OCI-LY3 (cell line): ENCODE measurements at regions not wholly inside any gene's neighbourhood (a gene's known extent, or its start where the extent isn't known, plus 50 kb on each side); places are given as distances from the start of the nearest gene placed in this dataset.

Experiments used
- H2AFZ ChIP-seq: fragments of 200-600, 300-600 bp; shearing (Covaris generic); 2 replicates; pipeline ENCODE4 v1.6.0; 2014; ENCODE audit warnings: antibody characterized with exemption, low read depth, low read length
- H3K27ac ChIP-seq: fragments of 200-600, 300-600 bp; sonication (generic); 2 replicates; pipeline ENCODE4 v1.5.1; 2014; ENCODE audit warnings: mild to moderate bottlenecking, low read length, moderate library complexity, mixed read lengths
- H3K27me3 ChIP-seq: fragments of 200-600, 300-600 bp; sonication (generic); 2 replicates; pipeline ENCODE4 v1.6.1; 2014; ENCODE audit warnings: low read depth, low read length, mixed read lengths
- H3K36me3 ChIP-seq: fragments of 200-600, 300-600 bp; sonication (generic); replicated peaks from 2 replicates; pipeline ENCODE3; 2014; ENCODE audit warnings: low read depth, low read length, mixed read lengths
- H3K4me1 ChIP-seq: fragments of 300-600, 200-600 bp; sonication (generic); 2 replicates; pipeline ENCODE4 v1.6.1; 2014; ENCODE audit warnings: low read length, mixed read lengths
- H3K4me2 ChIP-seq: fragments of 200-600, 300-600 bp; sonication (generic); 2 replicates; pipeline ENCODE4 v1.6.1; 2014; ENCODE audit warnings: low read length, mixed read lengths
- H3K4me3 ChIP-seq: fragments of 300-600, 200-600 bp; sonication (generic); 2 replicates; pipeline ENCODE4 v1.5.1; 2014; ENCODE audit warnings: antibody characterized with exemption, mild to moderate bottlenecking, low read length, moderate library complexity
- H3K79me2 ChIP-seq: fragments of 300-600, 200-600 bp; shearing (Covaris generic); 2 replicates; pipeline ENCODE4 v1.6.1; 2014; ENCODE audit warnings: mild to moderate bottlenecking, low read length, mixed read lengths
- H3K9ac ChIP-seq: fragments of 300-600, 200-600 bp; shearing (Covaris generic); 2 replicates; pipeline ENCODE4 v1.6.0; 2014; ENCODE audit warnings: mild to moderate bottlenecking, low read length, moderate library complexity
- H3K9me3 ChIP-seq: fragments of 200-600, 300-600 bp; shearing (Covaris generic); 2 replicates; pipeline ENCODE4 v1.6.1; 2014; ENCODE audit warnings: low read length, mixed read lengths; ENCODE audit not compliant: insufficient read depth
- H4K20me1 ChIP-seq: fragments of 200-600, 300-600 bp; sonication (generic); 2 replicates; pipeline ENCODE4 v1.6.1; 2016; ENCODE audit warnings: low read length, mixed read lengths; ENCODE audit not compliant: insufficient read depth
- EZH2phosphoT487 ChIP-seq: fragments of 200-600 bp; shearing (Covaris generic); IDR thresholded peaks from 2 replicates; pipeline ENCODE4 v1.6.1; 2018; ENCODE audit warnings: antibody characterized with exemption, mixed run types, low read depth
- TF ChIP-seq, protein P1 (sequence below): fragments of 200-600, 300-600 bp; sonication (generic); IDR thresholded peaks from 2 replicates; pipeline ENCODE4 v1.5.1; 2014; ENCODE audit warnings: antibody characterized with exemption, low read length, low read depth

DNA sequence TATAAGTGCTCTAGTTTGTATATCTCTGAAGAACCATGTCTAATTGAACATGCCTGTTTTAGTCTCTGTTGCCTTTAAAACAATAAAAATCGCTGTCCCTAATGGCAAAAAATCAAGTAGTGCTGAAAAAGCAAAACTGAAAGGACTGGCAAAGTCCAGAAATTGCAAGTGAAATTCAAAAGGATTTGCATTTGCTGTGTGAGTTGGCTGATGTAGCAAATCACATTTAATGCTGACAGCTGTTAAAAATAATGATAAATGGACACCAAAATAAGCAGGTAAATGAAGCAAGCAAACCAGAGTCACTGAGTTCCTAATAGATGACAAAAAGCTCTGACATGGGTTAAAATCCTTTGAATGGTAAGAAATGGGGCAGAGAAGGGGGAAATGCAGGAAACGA is 874.1 kb downstream of the GRM8 start:
- H3K4me2 ChIP-seq, result peak overlapping the region; percentile 20; the same call in 1 of the 2 replicates
- no peaks in the 10 kb centered on the region for H3K27me3 ChIP-seq
- no peak overlapping the region for H3K9ac ChIP-seq
- no peaks in the 10 kb centered on the region for H3K4me1 ChIP-seq
- no peaks in the 10 kb centered on the region for H3K36me3 ChIP-seq
- no peaks in the 10 kb centered on the region for H3K9me3 ChIP-seq
- no peak overlapping the region for H3K4me3 ChIP-seq
- H4K20me1 ChIP-seq, result no peaks in the 10 kb centered on the region
- H3K79me2 ChIP-seq, result no peaks in the 10 kb centered on the region
- TF ChIP-seq EZH2phosphoT487, result no peak
- no peak overlapping the region for H2AFZ ChIP-seq
- H3K27ac ChIP-seq, result no peak overlapping the region

DNA sequence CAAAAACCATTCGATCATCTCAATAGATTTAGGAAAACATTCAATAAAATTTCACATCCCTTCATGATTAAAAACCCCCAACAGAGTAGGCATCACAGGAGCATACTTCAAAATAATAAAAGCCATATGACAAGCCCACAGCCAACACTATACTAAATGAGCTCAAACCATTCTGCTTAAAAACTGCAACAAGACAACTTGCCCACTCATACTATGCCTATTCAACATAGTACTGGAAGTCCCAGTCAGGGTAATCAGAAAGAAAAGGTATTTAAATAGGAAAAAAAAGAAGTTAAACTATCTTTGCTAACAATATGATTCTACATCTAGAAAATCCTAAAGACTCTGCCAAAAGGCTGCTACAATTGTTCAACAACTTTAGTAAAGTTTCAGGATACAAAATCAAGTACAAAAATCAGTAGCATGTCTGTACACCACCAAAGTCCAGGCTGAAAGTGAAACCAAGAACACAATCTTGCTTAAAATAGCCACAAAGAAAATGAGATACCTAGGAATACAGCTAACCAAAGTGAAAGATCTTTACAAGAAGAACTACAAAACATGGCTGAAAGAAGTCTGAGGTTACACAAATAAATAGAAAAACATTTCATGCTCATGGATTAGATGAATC is 882.6 kb downstream of the GRM8 start:
- H3K27ac ChIP-seq, result no peak overlapping the region
- no peaks in the 10 kb centered on the region for H3K36me3 ChIP-seq
- no peaks in the 10 kb centered on the region for H3K4me1 ChIP-seq
- H2AFZ ChIP-seq, result no peak overlapping the region
- no peaks in the 10 kb centered on the region for H3K79me2 ChIP-seq
- H3K4me3 ChIP-seq, result no peak overlapping the region
- no peaks in the 10 kb centered on the region for H3K27me3 ChIP-seq
- TF ChIP-seq, protein P1, sequence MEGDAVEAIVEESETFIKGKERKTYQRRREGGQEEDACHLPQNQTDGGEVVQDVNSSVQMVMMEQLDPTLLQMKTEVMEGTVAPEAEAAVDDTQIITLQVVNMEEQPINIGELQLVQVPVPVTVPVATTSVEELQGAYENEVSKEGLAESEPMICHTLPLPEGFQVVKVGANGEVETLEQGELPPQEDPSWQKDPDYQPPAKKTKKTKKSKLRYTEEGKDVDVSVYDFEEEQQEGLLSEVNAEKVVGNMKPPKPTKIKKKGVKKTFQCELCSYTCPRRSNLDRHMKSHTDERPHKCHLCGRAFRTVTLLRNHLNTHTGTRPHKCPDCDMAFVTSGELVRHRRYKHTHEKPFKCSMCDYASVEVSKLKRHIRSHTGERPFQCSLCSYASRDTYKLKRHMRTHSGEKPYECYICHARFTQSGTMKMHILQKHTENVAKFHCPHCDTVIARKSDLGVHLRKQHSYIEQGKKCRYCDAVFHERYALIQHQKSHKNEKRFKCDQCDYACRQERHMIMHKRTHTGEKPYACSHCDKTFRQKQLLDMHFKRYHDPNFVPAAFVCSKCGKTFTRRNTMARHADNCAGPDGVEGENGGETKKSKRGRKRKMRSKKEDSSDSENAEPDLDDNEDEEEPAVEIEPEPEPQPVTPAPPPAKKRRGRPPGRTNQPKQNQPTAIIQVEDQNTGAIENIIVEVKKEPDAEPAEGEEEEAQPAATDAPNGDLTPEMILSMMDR, result no peak
- TF ChIP-seq EZH2phosphoT487, result no peak
- no peak overlapping the region for H3K9ac ChIP-seq
- H3K9me3 ChIP-seq, result no peaks in the 10 kb centered on the region
- H3K4me2 ChIP-seq, result 0 out of 2 replicates have a peak overlapping the region, but pooled peaks have one; percentile 16
- no peaks in the 10 kb centered on the region for H4K20me1 ChIP-seq

DNA sequence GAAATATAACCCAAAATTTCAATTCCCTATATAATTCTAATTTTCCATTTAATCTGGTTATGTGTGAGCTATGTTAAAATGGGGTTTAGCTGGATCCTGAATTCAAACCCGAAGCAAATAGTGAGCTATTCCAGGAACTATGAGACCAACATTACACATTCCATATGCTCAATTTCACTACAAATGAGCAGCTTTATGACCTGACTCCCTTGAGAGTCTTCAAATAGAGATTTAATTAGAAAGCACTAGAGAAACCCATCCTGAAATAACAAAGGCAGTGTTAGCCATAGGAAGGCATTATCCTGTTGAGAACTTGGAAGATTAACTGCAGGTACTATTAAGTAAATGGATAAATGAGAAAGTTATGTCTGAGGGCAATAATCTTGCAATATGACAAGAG is 890.0 kb downstream of the GRM8 start:
- Histone ChIP-seq H3K9me3 (no peaks in the 10 kb centered on the region), H3K9ac (no peak overlapping the region), H3K79me2 (no peaks in the 10 kb centered on the region), H3K4me3 (no peak overlapping the region), H3K27ac (no peak overlapping the region), H3K4me2 (no peak overlapping the region), H3K36me3 (no peaks in the 10 kb centered on the region), H3K4me1 (no peaks in the 10 kb centered on the region), H4K20me1 (no peaks in the 10 kb centered on the region), H2AFZ (no peak overlapping the region), H3K27me3 (no peaks in the 10 kb centered on the region)
- TF ChIP-seq, protein P1, result no peak
- TF ChIP-seq EZH2phosphoT487, result no peak

DNA sequence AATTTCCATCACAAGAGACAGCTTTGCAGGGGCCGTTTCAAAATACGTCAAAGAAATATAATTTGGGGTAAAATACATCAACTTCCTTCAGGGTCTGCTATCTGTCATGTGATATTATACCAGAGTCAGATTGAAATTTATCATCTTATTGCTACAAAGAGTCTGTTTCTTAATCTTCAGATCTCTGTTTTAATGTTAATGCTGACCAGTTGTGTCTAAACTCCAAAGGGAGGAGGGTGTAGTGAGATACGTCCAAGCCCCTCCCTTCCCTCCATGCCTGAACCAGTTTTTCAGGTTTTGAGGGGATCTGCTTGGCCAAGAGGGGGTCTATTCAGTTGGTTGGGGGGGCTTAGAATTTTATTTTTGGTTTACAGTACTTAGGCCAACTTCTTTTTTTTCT is 891.6 kb downstream of the GRM8 start:
- no peaks in the 10 kb centered on the region for H3K36me3 ChIP-seq
- H3K9ac ChIP-seq, result no peak overlapping the region
- no peak overlapping the region for H2AFZ ChIP-seq
- H3K4me2 ChIP-seq, result no peak overlapping the region
- H3K79me2 ChIP-seq, result no peaks in the 10 kb centered on the region
- H4K20me1 ChIP-seq, result no peaks in the 10 kb centered on the region
- TF ChIP-seq, protein P1, result no peak
- TF ChIP-seq EZH2phosphoT487, result no peak
- no peaks in the 10 kb centered on the region for H3K9me3 ChIP-seq
- no peak overlapping the region for H3K27ac ChIP-seq
- H3K4me1 ChIP-seq, result no peaks in the 10 kb centered on the region
- no peaks in the 10 kb centered on the region for H3K27me3 ChIP-seq
- H3K4me3 ChIP-seq, result no peak overlapping the region
